PC-3 (cell line): ENCODE measurements at regions not wholly inside any gene's neighbourhood (a gene's known extent, or its start where the extent isn't known, plus 50 kb on each side); places are given as distances from the start of the nearest gene placed in this dataset.

Source experiments
- ATAC-seq: fragments of 200-7000 bp; cut with Tn5 transposase; 2 replicates; pipeline ENCODE4 v1.9.1; 2020; ENCODE audit warnings: mild to moderate bottlenecking, moderate library complexity
- BruUV-seq: library from RNA; stranded (reverse); fragments of 400-500 nt; replicated peaks from 2 replicates; lab custom pipeline; 2021; lab: Mats Ljungman, UMichigan
- CTCF ChIA-PET: fragments of 300-600 bp; sonication (Branson Sonifier 250); formaldehyde crosslinking; loops from one replicate; lab custom pipeline; 2022; ENCODE audit warnings: antibody characterized with exemption; lab: Charles Lee
- POLR2A ChIA-PET: fragments of 300-600 bp; sonication (Branson Sonifier 250); formaldehyde crosslinking; loops from one replicate; lab custom pipeline; 2022; ENCODE audit warnings: antibody characterized with exemption; ENCODE audit not compliant: unreplicated experiment; lab: Charles Lee
- DNase-seq: peaks from one replicate; pipeline ENCODE4 v3.0.0-alpha.2; 2015
- H2AFZ ChIP-seq: fragments of 300-600 bp; sonication (generic); 2 replicates; pipeline ENCODE4 v1.6.0; 2016; ENCODE audit warnings: antibody characterized with exemption, low read length
- H3F3A ChIP-seq: fragments of 300-600 bp; sonication (generic); one replicate; pipeline ENCODE4 v1.6.0; 2017; ENCODE audit warnings: antibody characterized with exemption, low read length, control low read depth, mild to moderate bottlenecking; ENCODE audit not compliant: unreplicated experiment
- H3K27ac ChIP-seq: fragments of 300-600 bp; sonication (generic); 2 replicates; pipeline ENCODE4 v1.5.1; 2016; ENCODE audit warnings: mild to moderate bottlenecking, low read length
- H3K27me3 ChIP-seq: fragments of 300-600 bp; sonication (generic); 2 replicates; pipeline ENCODE4 v1.6.1; 2016; ENCODE audit warnings: low read length, mixed read lengths
- H3K36me3 ChIP-seq: fragments of 300-600 bp; sonication (generic); 2 replicates; pipeline ENCODE4 v1.6.1; 2016; ENCODE audit warnings: low read depth, mixed run types, low read length, mixed read lengths
- H3K4me1 ChIP-seq: fragments of 300-600 bp; sonication (generic); 2 replicates; pipeline ENCODE4 v1.5.1; 2016; ENCODE audit warnings: low read length; ENCODE audit not compliant: insufficient read depth
- H3K4me2 ChIP-seq: fragments of 300-600 bp; sonication (generic); 2 replicates; pipeline ENCODE4 v1.6.0; 2016; ENCODE audit warnings: low read length
- H3K4me3 ChIP-seq: fragments of 300-600 bp; sonication (generic); 2 replicates; pipeline ENCODE4 v1.5.1; 2016; ENCODE audit warnings: mild to moderate bottlenecking, low read length, mixed read lengths
- H3K79me2 ChIP-seq: fragments of 300-600 bp; sonication (generic); 2 replicates; pipeline ENCODE4 v1.6.1; 2017; ENCODE audit warnings: low read length, mixed read lengths
- H3K9ac ChIP-seq: fragments of 300-600 bp; sonication (generic); 2 replicates; pipeline ENCODE4 v1.6.0; 2016; ENCODE audit warnings: mild to moderate bottlenecking, low read length
- H3K9me2 ChIP-seq: fragments of 300-600 bp; sonication (generic); replicated peaks from 2 replicates; pipeline ENCODE4 v1.6.1; 2016; ENCODE audit warnings: mixed run types, low read length, mixed read lengths
- H3K9me3 ChIP-seq: fragments of 300-600 bp; sonication (generic); 2 replicates; pipeline ENCODE4 v1.6.1; 2016; ENCODE audit warnings: low read length, mixed read lengths
- H4K20me1 ChIP-seq: fragments of 300-600 bp; sonication (generic); 2 replicates; pipeline ENCODE4 v1.6.1; 2016; ENCODE audit warnings: low read length, mixed read lengths
- CTCF ChIP-seq: fragments of 300-600 bp; sonication (generic); conservative IDR thresholded peaks from 2 replicates; pipeline ENCODE4 v1.5.1; 2017; ENCODE audit warnings: antibody characterized with exemption, low read depth, mild to moderate bottlenecking, low read length
- EZH2 ChIP-seq: fragments of 300-600 bp; sonication (generic); IDR thresholded peaks from one replicate; pipeline ENCODE4 v1.6.1; 2017; ENCODE audit warnings: antibody characterized with exemption, mild to moderate bottlenecking, low read length; ENCODE audit not compliant: unreplicated experiment
- EZH2phosphoT487 ChIP-seq: fragments of 300-600 bp; sonication (generic); IDR thresholded peaks from 2 replicates; pipeline ENCODE4 v1.6.1; 2018; ENCODE audit warnings: mild to moderate bottlenecking, antibody characterized with exemption, low read length, borderline replicate concordance
- intact Hi-C: fragments of 100-400 bp; cut with micrococcal nuclease; formaldehyde crosslinking; loops from 2 replicates; pipeline ENCODE4 v1.9.0; 2023

- Histone ChIP-seq H3F3A (no peaks in the 10 kb centered on the region), H3K79me2 (no peaks in the 10 kb centered on the region), H3K36me3 (no peaks in the 10 kb centered on the region), H3K27me3 (no peaks in the 10 kb centered on the region), H3K9me2 (no peaks in the 10 kb centered on the region), H3K4me2 (no peak overlapping the region), H3K9me3 (no peaks in the 10 kb centered on the region), H2AFZ (no peak overlapping the region), H3K9ac (no peak overlapping the region), H3K27ac (no peak overlapping the region), H3K4me1 (no peaks in the 10 kb centered on the region), H3K4me3 (no peak overlapping the region), H4K20me1 (no peaks in the 10 kb centered on the region)
- TF ChIP-seq CTCF (no peak), EZH2phosphoT487 (no peak), EZH2 (no peak)
- BruUV-seq, result no TSS peak
- ATAC-seq (no peak), DNase-seq (no peak)
- ChIA-PET POLR2A (no interaction called here), CTCF (no interaction called here)
- intact Hi-C loops, result no loop called here
These were observed 322.5 kb downstream of the LPIN1 start for GRCh38 chr2:12068796-12069538.

- CTCF ChIA-PET, result no interaction called here
These were observed 323.7 kb downstream of the LPIN1 start for GRCh38 chr2:12070153-12070552.

More at GRCh38 chr2:12070153-12070552, 323.7 kb downstream of the LPIN1 start:
- intact Hi-C loops, result no loop called here
- Histone ChIP-seq H4K20me1 (no peaks in the 10 kb centered on the region), H3K27me3 (no peaks in the 10 kb centered on the region), H3K4me1 (no peaks in the 10 kb centered on the region), H3K9me3 (no peaks in the 10 kb centered on the region), H3K9ac (no peak overlapping the region), H3K79me2 (no peaks in the 10 kb centered on the region), H3K4me2 (no peak overlapping the region), H3K4me3 (no peak overlapping the region), H2AFZ (no peak overlapping the region), H3K27ac (no peak overlapping the region), H3K9me2 (no peaks in the 10 kb centered on the region), H3K36me3 (no peaks in the 10 kb centered on the region), H3F3A (no peaks in the 10 kb centered on the region)
- no peak for ATAC-seq
- DNase-seq, result no peak
- POLR2A ChIA-PET, result no interaction called here
- no TSS peak for BruUV-seq
- TF ChIP-seq EZH2, result no peak
- TF ChIP-seq EZH2phosphoT487, result no peak
- no peak for TF ChIP-seq CTCF
